SK-N-DZ (cell line): ENCODE measurements at regions not wholly inside any gene's neighbourhood (a gene's known extent, or its start where the extent isn't known, plus 50 kb on each side); places are given as distances from the start of the nearest gene placed in this dataset.
A peak's percentile ranks its signal among the peaks of the same experiment; 100 is the strongest.

Source experiments
- DNase-seq: peaks from one replicate; pipeline ENCODE4 v3.0.0-alpha.2; 2015; ENCODE audit warnings: low spot score

DNA sequence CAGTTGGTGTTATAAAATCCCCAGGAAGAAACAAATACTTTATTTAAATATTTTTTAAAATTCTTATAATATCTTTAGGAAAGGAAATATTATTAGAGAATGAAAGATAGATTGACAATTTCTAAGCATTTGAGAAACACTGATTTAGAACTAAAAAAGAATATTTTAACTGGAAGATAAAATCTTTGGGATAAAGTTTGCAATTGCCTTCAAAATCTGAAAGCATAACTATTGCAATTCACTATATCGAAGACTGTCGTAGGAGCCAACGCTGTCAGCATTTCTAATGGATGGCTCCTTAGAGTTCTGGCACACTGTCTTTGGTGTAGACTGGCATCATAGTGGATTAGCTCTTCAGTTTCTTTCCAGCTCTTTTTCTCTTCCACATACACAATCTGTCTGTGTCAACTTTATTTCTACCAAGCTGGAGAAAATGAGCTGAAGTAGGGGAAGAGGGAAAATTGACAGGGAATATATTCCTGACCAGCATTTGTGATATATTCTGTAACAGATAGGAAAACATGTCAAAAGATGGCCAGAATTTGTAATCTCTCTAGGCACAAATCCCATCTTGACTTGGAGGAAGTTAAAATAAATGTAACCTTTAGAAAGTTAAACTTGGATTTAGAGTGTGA lies 1561.4 kb downstream of the MAT2B start:
- DNase-seq, result no peak

DNA sequence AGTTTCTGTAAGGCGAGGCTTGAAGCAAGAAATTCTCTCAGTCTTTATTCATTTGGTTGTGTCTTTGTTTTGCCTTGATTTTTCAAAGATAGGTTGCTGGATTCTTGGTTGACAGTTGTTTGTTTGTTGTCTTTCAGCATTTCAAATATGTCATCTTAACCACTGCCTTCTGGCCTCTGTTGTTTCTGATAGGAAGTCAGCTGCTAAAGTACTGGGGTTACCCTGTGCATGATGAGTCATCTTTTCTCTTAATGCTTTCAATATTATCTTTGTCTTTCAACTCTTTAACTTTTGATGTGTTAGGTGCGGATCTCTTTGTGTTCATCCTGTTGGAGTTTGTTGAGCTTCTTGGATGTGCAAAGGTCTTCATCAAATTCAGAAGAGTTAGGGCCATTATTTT lies 1571.3 kb downstream of the MAT2B start:
- DNase-seq, result no peak

GRCh38 chr5:165079389-165079788 lies 1574.0 kb downstream of the MAT2B start:
- DNase-seq, result no peak

- DNase-seq, result no peak
Measured at GRCh38 chr5:165083394-165083793, 1578.0 kb downstream of the MAT2B start.

GRCh38 chr5:165086465-165086864 lies 1581.0 kb downstream of the MAT2B start:
- no peak for DNase-seq

GRCh38 chr5:165094782-165095181 lies 1589.4 kb downstream of the MAT2B start:
- no peak for DNase-seq

GRCh38 chr5:165101709-165102108 lies 1596.3 kb downstream of the MAT2B start:
- DNase-seq, result no peak

GRCh38 chr5:165104611-165105010 lies 1599.2 kb downstream of the MAT2B start:
- DNase-seq, result no peak

DNA sequence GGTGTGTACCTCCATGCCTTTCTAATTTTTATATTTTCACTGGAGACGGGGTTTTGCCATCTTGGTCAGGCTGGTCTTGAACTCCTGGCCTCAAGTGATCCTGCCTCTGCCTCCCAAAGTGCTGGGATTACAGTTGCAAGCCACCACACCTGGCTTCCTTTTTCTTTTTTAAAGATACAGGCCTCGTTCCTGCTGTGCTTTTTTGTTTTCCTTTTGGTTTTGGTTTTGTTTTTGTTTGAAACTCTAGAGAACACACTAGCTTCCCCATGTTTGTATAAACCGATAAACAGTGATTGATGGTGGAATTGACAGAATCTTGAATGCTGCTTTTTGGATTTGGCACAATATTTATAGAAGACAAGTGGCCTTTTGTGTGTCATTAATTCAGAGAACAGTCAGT lies 1603.4 kb downstream of the MAT2B start:
- DNase-seq, result no peak

DNA sequence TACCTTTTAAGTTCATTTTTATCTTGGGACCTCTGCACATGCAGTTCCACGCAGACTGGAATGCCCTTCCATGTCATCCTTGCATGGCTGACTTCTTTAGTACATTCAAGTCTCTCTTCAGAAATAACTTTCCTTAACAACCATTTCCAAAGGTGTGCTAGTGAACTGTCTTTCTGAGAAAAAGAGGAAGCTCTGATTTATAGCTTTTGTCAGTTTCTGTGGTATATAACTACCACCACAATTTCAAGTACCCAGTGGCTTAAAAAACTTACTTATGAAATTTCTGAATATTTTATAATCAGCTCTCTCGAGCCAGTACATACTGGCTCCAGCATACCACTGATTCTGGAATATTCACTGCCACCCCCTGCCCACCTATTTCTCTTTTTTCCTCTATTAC lies 1613.8 kb downstream of the MAT2B start:
- no peak for DNase-seq

DNA sequence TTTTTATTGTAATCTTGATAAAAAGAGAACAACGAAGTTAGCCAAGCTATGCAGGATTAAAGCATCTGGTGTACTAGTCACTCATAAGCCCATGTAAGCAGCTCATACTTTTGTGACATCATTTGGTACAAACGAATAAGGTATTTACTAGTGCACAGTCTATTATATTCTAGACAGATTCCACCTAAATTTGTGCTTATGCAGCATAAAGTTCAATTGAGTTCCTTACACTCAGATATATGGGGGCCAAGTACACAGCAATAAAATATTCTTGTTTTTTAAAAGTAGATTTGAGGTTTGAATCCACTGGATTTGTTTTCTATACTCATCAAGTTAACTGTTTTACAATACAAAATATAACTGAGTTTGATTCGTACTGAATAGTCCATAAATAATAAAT lies 1621.2 kb downstream of the MAT2B start:
- no peak for DNase-seq

GRCh38 chr5:165127941-165128340 lies 1622.5 kb downstream of the MAT2B start:
- no peak for DNase-seq

GRCh38 chr5:165130656-165131055 lies 1625.2 kb downstream of the MAT2B start:
- DNase-seq, result no peak

DNA sequence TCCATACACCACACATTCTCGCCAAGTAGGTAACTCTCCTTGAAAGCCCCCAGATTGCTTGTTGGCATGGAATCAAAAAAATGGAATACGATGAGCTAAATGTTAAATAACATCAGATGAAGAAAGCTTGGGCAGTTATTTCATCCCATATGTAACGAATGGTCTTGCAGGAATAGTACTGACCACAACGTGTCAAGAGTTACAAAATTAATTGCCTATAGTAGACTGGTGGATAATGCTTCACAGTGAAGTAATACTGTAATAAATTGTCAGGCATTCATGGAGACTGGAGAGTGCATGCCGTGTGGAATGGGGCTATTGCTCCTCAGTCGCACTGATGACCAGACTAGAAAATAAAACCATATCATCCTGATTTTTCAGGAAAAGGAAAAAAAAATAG lies 1628.7 kb downstream of the MAT2B start:
- no peak for DNase-seq

- peak; percentile 98 for DNase-seq
Measured at GRCh38 chr5:165135565-165135964, 1630.1 kb downstream of the MAT2B start.

- DNase-seq, result peak; percentile 83
Measured at GRCh38 chr5:165137701-165138100, 1632.3 kb downstream of the MAT2B start.

GRCh38 chr5:165138236-165138635 lies 1632.8 kb downstream of the MAT2B start:
- no peak for DNase-seq

GRCh38 chr5:165139262-165139661 lies 1633.8 kb downstream of the MAT2B start:
- DNase-seq, result no peak

GRCh38 chr5:165139721-165140120 lies 1634.3 kb downstream of the MAT2B start:
- DNase-seq, result no peak

GRCh38 chr5:165143741-165144140 lies 1638.3 kb downstream of the MAT2B start:
- peak; percentile 96 for DNase-seq

- no peak for DNase-seq
Measured at GRCh38 chr5:165149431-165149830, 1644.0 kb downstream of the MAT2B start.

DNA sequence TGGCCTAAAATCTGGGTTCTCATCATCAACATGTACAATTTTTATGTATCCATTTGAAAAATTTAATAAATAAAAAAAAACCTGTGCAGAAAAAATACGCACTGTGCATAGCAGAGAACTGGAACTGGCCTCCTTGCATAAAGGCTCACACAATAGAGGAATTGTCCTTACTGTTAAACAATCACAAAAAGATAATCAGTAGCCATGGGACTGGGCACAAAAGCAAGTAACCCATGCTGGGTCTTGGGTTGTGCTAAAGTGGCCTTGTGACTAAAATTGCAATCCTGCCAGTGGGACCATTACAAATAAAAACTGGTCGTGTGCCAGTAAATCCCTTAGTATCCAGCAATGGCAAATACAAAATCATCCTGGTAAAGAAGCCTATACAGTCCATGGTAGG lies 1646.6 kb downstream of the MAT2B start:
- DNase-seq, result no peak

DNA sequence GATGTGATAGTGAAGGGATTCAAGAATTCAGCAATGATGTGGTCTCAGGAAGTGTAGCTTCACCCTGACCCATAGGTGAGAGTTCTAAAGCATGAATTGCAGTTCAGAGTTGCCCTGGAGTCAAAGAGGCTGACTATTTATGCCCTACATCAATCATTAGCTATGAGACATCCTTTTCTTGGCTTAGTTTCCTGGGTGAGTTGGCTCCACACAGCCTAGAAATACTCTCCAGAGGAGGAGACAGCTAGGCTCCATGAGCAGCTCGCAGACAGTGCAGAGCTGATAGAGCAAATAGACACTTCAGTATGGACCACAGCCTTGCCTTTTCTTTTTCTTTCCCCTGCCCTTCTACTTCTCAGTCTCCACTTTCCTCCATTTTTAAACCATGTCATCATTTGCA lies 1651.8 kb downstream of the MAT2B start:
- no peak for DNase-seq

- DNase-seq, result no peak
Measured at GRCh38 chr5:165161204-165161603, 1655.8 kb downstream of the MAT2B start.
